Uterus (tissue), 2 donors: ENCODE measurements at regions not wholly inside any gene's neighbourhood (a gene's known extent, or its start where the extent isn't known, plus 50 kb on each side); places are given as distances from the start of the nearest gene placed in this dataset.

Source experiments
- POLR2A ChIP-seq, 2 donors: fragments of 450-650 bp; IDR thresholded peaks; one replicate each; pipeline ENCODE4 v1.6.1; 2016; ENCODE audit warnings: antibody characterized with exemption in 2 of 2, mild to moderate bottlenecking in 1 of 2, moderate library complexity in 1 of 2
- TF ChIP-seq, protein P1 (sequence below), 4 experiments: fragments of 200-600 bp in 2 of 4; fragments of 450-650 bp in 2 of 4; sonication (generic) in 2 of 4; IDR thresholded peaks; one replicate each; pipeline ENCODE4 v1.5.1; 2016 to 2019; ENCODE audit warnings: antibody characterized with exemption in 4 of 4, mild to moderate bottlenecking in 2 of 4, moderate library complexity in 1 of 4

DNA sequence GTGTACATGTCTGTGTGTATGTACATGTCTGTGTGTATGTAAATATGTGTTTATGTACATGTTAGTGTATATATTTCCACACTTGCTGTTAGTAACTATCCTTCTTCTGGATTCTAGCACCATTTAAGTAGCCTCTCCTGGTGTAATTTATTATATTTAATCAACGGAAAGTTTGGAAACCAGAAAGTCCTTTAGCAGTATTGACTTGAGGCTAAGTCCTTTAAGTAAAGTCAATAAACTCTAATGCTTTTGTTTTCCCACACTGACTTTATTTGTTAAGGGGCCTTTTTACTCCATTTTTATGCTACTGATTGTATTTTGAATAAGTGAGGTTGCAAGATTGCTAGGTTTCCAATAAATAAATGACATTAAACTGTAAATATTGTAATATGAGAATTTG, 876.4 kb upstream of the SEL1L start:
- TF ChIP-seq, protein P1, sequence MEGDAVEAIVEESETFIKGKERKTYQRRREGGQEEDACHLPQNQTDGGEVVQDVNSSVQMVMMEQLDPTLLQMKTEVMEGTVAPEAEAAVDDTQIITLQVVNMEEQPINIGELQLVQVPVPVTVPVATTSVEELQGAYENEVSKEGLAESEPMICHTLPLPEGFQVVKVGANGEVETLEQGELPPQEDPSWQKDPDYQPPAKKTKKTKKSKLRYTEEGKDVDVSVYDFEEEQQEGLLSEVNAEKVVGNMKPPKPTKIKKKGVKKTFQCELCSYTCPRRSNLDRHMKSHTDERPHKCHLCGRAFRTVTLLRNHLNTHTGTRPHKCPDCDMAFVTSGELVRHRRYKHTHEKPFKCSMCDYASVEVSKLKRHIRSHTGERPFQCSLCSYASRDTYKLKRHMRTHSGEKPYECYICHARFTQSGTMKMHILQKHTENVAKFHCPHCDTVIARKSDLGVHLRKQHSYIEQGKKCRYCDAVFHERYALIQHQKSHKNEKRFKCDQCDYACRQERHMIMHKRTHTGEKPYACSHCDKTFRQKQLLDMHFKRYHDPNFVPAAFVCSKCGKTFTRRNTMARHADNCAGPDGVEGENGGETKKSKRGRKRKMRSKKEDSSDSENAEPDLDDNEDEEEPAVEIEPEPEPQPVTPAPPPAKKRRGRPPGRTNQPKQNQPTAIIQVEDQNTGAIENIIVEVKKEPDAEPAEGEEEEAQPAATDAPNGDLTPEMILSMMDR (IDR thresholded peaks at IDR 0.05), result no peak
- TF ChIP-seq POLR2A (IDR thresholded peaks at IDR 0.05), result no peak
